ENCODE measurements at regions not wholly inside any gene's neighbourhood (a gene's known extent, or its start where the extent isn't known, plus 50 kb on each side); places are given as distances from the start of the nearest gene placed in this dataset.

- no peak for TF ChIP-seq CTCF (conservative IDR thresholded peaks at IDR 0.05)
- TF ChIP-seq EZH2 (IDR thresholded peaks at IDR 0.05; ENCODE audit: low read depth) = no peak
Observed at GRCh38 chr2:221680548-221680947, 108.4 kb upstream of the EPHA4 start.

Measured in PC-9 (cell line).